GM19455 (cell line): ENCODE measurements at regions not wholly inside any gene's neighbourhood (a gene's known extent, or its start where the extent isn't known, plus 50 kb on each side); places are given as distances from the start of the nearest gene placed in this dataset.
"Not testable (repeated sequence)": the region's sequence is repeated elsewhere in the genome, so short reads cannot be mapped to it uniquely, and the experiment has no call there.

Experiments used
- ATAC-seq: cut with Tn5 transposase; IDR thresholded peaks from one replicate; pipeline ENCODE4 v1.9.1; 2021; ENCODE audit not compliant: unreplicated experiment

DNA sequence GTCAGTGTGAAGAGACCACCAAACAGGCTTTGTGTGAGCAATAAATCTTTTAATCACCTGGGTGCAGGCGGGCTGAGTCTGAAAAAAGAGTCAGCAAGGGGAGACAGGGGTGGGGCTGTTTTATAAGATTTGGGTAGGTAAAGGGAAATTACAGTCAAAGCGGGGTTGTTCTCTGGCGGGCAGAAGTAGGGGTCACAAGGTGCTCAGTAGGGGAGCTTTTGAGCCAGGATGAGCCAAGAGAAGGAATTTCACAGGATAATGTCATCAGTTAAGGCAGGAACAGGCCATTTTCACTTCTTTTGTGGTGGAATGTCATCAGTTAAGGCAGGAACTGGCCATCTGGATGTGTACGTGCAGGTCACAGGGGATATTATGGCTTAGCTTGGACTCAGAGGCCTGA is 372.6 kb upstream of the MEX3C start:
- not testable (repeated sequence) for ATAC-seq

DNA sequence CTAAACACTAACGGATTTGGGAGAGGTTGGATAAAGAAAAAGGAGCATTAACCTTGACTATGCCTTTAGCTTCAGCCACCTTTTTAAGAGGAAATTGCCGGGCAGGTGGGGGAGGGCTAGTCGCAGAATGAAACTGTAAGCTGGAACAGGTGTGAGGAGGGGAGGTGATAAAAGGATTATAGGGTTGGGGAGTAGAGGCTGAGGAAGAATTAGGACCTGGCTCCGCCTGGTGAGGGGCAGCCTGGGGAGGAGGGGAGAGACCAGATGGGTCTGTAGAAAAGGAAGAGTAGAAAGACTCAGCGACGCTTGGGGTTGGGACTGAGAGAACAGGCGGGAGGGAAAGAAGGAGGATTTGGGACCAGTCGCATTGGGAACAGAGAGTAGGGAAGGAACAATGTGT is 376.4 kb upstream of the MEX3C start:
- not testable (repeated sequence) for ATAC-seq

DNA sequence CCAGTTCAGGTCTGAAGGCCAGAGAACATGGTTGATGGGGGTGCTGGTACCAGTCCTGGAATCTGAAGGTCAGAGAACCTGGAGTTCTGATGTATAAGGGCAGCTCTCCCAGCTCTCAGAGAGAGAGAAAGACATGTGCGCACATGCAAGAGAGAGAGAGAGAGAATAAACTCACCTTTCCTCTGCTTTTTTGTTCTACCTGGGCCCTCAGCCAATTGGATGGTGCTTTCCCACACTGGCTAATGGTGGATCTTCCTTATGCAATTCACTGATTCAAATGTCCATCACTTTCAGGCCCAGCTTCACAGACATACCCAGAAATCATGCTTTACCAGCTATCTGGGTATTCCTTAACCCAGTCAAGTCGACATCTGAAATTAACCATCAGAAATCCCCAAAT is 377.7 kb upstream of the MEX3C start:
- ATAC-seq = no peak

DNA sequence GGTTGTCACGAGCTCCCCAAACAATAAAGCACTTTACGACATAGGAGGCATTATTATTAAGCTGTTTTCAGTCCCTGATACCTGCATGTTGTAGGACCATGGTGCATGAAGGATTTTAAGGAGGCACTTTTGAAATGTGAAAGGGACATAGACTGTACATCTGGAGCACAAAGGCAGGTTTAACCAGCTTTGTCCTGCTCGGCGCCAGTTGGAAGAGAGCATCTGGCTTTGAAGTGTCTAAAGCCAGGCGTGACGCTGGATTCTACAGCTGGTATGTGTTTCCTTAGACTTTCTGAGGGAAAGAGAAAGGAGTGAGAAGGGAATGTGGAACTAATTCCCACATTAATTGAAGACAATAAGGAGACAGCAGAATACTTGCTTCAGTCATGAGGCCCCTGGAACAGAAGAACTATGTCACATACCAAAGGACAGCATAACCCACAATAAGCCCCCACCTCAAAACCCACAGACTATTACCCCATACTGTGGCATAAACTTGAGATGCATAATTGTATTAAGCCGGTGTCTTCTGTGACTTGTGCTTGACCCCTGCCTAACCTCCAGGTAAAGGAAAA is 381.0 kb upstream of the MEX3C start:
- ATAC-seq = no peak

DNA sequence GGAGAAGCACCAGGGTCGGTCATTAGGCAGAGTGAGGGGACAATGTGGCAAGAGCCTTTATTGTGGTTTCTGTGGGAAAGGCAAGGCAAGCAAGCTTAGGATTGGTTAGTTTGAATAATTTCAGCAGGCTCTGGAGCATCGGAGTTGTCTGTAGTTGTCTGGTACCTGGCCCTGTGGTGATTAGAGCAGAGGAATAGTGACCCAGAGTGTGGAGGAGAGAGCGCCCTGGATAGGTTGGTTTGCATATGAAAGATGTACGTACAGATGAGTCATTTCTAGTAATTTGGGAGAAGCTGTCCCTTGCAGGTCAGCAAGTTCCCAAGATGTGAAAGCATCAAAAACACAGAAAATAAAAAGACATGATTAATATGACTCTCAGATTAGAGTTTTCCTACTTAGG is 383.1 kb upstream of the MEX3C start:
- ATAC-seq = no peak

DNA sequence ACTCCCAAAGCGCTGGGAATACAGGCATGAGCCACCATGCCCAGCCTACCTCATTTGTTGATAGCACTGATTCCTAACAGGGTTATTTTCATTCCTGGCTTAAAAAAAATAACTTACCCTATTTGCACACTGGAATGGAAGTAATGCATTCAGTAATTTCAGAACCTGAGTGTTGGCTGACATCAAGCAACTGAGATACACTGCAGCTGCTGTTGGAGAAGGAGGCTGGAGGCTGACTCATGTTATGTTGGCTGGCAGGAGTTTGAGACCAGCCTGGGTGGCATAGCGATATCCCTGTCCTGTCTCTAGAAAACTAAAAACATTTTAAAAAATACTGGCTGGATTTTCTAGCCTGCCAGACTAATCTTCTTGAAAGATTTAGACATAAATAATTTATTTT is 385.1 kb upstream of the MEX3C start:
- no peak for ATAC-seq

DNA sequence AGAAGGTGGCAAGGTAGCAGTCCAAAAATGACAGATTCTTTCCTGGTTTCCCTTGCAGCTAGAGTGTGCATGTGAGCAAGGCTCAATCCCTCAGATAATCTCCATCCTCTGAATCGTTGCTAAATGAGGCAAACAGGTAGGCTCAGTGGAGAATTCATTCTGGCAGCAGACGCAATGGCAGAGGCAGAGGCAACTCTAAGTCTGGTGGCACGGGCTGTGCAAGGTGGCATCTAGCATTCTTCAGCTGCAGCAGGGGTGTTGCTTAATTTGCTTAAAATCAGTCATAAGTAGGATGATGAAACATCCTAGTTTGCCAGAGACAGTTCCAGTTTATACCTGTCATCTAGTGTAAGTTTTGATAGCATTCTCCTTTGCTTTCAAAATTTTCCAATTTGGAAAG is 391.1 kb upstream of the MEX3C start:
- ATAC-seq = no peak

DNA sequence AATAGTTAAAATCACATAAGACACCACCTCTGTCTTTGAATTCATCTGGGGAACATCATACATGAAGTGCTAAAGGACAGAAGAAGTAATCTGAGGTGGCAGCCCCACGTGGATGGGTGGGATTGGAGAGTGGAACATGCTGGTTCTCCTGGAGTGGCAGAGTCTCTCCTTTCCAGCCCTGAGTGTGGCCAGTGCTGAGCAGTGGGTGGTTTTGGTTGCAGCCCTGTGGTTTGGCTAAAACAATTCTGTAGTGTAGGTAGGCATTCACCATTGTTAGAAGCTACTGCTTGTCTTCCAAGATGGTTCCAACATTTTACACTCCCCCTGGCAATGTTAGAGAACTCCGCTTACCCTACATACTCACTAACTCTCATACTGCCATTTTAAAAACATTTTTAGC is 396.4 kb upstream of the MEX3C start:
- ATAC-seq = no peak

DNA sequence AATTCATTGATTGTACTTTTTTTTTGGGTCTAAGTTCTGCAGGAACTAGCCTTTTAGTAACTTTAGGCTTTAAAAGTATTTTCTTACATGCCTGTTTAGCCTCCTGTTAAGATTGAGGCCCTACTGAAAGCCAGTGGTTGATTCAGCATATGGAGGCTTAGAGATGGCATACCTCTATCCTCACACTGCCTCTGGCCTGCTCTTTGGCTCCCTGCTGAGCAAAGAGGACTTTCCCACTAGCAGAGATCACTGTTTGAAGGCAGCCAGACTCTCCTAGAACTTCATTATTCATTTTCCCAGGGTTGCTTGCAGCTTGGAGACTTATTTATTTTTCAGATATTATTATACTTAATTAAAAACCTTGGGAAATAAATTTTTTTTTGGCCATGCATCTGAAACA is 405.6 kb upstream of the MEX3C start:
- ATAC-seq = no peak

DNA sequence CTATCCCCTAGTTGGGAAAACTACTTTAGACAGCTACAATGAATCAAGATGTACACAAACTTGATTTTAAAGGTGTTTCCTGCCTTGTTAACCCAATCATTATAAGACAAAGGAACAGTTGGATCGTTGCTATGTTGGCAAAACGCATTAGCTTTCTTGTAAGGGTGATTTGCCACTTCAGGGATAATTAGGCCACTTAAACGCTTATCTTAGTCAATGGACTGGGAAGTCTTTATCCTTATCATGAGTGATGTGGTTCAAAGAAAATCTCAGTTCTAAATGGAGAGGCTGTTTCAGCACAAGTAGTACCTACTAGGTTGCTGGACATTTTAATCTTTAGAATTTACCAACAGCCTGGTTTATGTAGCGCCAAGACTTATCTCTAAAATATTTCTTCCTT is 406.1 kb upstream of the MEX3C start:
- ATAC-seq = no peak

DNA sequence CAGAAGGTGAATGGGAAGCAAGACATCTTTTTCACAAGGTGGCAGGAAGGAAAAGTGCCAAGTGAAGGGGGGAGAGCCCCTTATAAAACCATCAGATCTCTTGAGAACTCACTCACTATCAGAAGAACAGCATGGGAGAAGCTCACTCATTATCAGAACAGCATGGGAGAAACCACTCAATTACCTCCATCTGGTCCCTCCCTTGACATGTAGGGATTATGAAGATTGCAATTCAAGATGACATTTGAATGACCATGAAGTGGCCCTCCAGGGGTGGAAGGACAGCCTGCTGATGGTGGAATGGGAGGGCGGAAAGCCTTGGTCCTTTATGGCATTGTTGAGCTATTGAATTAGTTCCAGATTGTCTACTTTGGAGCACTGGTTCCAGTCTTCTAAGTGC is 413.0 kb upstream of the MEX3C start:
- ATAC-seq = no peak

DNA sequence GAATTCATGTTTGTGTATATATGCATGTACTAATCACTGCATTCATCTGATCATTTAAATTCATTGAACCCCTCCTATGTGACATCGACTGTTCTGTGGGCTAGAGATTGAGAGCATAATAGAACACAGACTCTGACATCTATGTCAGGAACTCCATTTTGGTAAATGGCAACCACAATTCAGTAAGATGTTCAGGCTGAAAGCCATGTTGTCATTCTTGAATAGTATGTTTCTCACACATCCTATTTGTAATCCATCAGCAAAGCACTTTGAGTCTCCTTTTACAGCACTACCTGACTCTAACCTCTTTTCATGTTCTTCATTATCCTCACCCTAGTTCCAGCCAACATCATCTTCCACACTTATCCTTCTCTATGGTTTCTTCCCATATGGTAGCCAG is 413.8 kb upstream of the MEX3C start:
- ATAC-seq = no peak

DNA sequence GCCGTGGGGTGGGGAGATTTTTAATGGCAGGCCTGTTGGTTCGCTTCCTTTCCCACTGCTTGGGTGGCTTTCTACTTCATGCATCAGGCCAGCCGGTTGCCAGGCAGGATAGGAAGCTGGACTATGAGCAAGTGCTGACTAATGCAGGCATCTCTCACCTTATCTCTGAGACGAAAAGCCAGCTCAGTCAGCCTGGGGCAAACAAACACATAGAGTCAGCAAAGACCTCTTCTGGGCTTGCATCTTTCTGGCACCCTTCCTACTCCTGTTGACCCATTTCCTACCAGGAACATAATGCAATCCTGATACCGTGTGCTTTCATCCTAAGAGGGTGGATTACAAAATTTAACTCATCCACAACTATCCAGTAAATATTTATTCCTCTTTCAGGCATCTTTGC is 416.6 kb upstream of the MEX3C start:
- no peak for ATAC-seq

DNA sequence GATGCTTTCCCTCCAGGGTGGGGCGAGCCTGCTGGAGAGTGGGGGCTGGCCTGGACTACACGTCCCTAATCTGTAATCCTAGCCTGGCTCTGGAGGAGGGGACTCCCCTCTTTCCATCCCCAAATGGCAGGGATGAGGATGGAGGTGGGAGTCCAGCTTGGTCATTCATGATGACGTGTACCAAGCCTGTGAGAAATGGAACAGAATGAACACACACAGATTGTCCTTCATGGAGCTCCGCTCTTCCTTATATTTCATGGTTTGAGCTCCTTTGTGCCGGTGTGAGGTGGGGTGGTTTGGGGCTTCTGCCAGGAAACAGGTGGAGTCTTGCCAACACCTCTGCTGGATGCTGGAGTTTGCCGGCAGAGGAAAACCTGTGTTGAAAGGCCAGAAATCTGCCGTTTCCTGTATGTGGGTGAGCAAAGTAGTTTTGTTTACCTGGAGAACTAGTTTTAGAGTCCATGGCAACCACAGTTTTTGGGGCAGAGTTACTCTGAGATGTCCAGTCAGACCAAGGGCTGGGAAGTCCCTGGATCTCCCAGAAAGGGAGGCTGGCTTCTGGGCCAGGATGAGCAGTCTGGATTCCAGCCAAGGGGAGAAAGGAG is 417.6 kb upstream of the MEX3C start:
- ATAC-seq = no peak

DNA sequence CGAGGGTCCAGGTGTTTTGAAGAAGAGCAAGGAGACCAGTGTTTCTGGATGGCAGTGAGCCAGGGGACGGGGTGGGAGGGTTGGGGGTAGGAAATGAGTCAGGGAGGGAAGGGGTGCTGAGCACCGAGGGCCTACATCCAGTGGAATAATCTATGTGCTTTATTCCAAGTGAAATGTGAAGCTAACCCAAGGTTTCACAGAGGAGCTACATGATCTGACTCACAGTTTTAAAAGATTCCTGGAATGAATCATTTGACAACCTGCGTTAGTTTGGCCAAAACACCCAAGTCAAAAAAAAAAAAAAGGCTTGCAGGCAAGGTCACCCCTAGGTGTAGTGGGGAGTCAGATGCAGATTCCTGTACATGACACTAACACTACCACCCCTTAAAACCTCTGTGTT is 419.7 kb upstream of the MEX3C start:
- no peak for ATAC-seq

DNA sequence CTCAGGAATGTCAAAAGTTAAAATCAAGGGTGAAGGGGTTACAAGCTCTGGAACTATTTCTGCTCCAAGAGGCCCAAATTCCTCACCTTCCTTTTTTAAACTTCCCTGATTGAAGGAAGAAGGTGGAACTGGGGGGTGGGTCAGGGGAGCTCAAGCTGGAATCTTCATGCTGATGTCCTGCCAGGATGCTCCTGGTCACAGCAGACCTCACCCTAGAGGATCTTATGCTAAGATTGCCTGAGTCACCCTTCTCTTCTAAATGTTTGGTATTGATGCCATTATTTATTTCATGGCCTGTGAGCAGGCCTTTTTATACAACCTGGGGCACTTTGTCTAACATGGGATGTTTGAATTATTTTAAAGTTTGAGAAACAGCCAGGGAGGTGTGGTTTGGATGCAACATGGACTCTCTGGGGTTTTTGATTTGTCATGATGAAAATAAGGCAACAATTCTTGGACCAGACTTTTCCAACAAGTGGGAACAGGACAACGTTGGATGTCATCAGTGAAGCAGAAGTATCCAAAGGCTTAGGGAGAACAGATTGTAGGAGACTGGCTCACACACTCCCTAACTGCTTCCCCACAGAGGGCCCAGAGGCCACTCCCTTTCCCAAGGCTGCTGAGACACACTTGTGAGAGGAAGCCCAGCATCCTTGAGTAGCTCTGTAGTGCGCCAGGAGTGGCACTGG is 420.2 kb upstream of the MEX3C start:
- ATAC-seq = no peak

DNA sequence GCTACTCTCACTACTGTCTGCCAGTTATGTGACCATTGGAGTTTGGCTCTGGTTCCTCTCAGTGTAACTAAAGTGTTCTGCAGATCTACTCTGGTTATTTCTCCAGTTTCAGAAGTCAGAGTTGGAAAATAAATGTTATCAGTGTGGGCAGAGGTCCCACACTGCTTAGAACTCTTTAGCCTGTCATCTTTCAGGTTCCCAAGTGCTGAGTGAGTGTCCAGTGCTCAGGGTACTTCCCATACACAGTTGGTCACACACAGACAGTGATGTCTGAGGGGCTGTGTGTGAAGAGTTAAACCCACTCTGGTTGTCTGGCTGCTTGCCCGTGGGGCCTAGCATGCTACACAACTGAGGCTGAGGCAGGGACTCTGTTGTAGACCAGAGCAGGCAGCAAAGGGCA is 421.8 kb upstream of the MEX3C start:
- no peak for ATAC-seq

DNA sequence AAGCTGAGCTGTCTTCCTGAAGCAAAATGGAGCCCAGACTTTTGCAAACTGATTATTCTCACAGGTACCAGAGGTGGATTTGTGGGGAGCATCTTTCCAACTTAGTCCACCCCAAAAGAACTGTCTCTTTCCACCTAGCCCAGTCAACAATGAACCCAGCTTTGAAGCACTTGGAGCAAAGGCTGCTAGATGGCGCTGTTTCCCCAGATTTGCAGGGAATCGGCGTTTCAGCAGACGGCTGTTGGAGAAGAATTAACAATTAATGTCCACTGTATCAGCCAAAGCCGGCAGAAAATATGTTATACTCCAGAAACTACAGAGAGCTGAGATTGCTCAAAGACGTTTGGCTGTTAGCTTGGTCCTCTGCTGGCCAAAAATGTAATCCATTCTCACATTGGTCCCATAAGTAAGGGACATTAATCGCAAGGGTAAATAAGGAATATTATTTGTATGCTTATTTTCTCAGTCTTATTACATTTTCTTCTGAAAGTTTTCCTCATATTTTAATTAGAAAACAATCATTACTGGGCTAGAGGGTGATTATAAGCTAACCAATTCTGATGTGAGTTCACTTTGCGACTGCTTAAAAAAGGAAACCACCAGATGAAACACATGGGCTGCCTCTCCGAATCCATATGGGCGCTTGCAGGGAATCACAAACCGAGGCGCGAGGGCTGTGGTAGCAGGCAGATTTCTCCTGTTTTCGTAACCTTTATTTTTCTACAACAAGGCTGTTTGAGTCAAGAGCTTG is 423.8 kb upstream of the MEX3C start:
- no peak for ATAC-seq

DNA sequence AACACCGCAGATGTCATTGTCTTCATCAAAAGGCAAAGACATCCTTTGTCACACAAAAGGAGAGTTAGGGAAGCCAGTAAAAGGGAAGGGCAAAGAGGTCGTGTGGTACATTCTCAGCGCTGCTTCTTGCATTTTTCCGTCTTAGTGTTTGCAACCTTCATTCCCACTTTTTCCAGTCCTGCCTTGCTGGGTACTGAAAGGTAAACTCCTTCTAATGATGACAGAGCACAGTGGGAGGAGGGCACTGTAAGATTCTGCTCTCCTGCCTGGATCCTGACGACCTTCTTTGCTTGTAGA is 424.3 kb upstream of the MEX3C start:
- no peak for ATAC-seq

DNA sequence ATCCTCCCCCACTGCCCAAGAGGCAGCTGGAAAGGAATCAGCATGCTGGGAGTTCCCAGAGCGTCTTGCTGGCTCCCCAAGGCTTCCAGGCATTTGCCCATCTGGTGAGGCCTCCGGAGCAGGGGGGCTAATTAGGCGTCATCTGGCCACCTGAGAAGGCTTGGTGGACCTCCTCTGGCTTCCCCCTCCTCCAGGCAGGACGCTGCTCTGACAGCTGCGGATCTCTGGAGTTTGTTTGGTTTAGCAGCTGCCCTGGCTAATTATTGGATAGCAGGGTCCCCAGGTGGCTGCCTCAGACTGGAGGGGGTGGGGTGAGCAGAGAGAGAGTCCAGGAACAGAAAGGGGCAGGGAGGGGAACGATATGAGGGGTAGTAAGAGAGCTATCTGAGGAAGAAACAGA is 425.2 kb upstream of the MEX3C start:
- ATAC-seq = no peak

DNA sequence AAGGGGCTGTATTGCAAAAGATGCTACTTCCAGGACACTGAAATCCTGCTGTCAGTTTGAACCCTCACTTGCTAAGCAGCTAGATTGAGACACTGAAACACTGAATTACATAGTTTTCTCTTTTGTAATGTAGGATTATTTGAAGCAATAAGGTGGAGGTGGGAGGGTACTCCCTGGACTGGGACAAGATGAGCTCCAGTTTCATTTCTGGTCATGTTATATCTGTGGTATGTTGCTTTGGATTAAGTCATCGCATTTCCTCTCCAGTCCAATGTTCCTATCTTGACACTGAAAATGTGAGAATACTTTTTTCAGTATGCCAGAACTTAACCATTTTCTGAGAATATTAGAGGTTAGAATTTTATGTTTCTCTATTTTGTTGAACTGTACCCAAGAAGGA is 426.2 kb upstream of the MEX3C start:
- no peak for ATAC-seq

DNA sequence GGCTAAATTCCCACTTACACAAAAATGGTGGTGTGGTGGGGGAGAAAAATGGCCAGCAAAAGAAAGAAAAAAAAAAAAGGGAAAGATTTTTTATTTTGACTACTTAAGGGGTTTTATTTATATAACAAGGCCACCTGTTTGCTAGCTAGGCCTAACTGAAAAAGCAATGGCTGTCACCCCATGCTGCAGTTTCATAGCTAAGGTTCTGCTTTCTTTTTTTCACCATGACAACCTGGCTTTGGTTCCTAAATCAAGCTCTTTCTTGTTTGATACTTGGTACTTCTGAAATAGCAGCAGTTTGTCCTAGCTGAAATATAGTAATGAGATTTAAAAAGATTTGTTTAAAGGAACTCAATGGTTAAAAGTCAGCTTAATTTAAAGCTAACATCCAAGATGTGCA is 433.2 kb upstream of the MEX3C start:
- no peak for ATAC-seq
